ENCODE measurements at regions not wholly inside any gene's neighbourhood (a gene's known extent, or its start where the extent isn't known, plus 50 kb on each side); places are given as distances from the start of the nearest gene placed in this dataset.
"Not testable (repeated sequence)": the region's sequence is repeated elsewhere in the genome, so short reads cannot be mapped to it uniquely, and the experiment has no call there.

- DNase-seq (ENCODE audit: low spot score) = no peak
Observed at GRCh38 chr9:11144746-11145145, 531.9 kb upstream of the PTPRD start.

GRCh38 chr9:11148189-11148588, 535.4 kb upstream of the PTPRD start:
- no peak for DNase-seq (ENCODE audit: low spot score)

DNA sequence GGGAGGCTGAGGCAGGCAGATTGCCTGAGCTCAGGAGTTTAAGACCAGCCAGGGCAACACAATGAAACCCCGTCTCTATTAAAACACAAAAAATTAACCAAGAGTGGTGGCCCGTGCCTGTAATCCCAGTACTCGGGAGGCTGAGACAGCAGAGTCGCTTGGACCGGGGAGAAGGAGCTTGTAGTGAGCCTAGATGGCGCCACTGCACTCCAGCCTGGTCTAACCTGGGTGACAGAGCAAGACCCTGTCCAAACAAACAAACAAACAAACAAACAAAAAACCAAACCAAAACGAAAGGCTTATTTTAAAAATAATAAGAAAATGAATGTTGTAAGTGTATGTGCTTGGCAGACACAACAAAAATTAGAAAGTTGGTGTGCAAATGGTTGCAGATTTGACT, 536.3 kb upstream of the PTPRD start:
- no peak for DNase-seq (ENCODE audit: low spot score)

DNA sequence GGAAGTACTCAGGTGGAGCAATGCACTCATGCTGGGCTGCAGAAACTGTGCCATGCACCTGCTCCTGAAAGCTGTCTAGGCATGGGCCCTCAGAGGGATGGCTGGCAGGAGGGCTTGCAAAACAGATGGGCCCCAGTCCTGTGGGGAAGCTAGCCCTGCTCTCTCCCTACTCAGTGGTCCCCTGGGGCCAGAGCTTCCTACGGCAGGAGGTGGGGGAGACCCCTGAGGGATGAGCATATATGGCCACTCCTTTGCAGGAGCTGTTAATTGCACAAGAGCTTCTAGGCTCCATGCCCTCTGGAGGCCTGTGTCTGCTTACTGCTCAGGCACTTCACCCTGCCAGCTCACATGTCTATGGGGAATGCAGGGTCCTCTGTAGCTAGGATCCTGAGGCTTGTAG, 545.3 kb upstream of the PTPRD start:
- no peak for DNase-seq (ENCODE audit: low spot score)

DNA sequence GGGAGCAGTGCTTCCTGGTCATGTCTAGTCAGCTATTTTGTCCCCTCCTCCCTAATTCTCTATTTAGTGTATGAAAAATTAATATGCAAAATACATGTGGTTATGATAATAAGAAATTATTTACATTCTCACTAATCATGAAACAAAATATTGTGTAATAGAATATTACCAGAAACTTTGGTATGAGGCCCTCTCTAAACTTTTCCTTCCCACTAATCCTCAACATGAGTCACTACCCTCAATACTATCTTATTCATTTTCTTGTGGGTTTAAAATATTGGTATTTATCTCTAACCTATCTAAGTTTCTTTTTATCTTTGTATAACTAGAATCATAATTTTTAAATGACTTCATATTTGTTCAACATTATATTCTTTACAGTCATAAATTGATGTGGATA, 545.9 kb upstream of the PTPRD start:
- DNase-seq (ENCODE audit: low spot score) = no peak

GRCh38 chr9:11159318-11159862, 546.6 kb upstream of the PTPRD start:
- no peak for DNase-seq (ENCODE audit: low spot score)

DNA sequence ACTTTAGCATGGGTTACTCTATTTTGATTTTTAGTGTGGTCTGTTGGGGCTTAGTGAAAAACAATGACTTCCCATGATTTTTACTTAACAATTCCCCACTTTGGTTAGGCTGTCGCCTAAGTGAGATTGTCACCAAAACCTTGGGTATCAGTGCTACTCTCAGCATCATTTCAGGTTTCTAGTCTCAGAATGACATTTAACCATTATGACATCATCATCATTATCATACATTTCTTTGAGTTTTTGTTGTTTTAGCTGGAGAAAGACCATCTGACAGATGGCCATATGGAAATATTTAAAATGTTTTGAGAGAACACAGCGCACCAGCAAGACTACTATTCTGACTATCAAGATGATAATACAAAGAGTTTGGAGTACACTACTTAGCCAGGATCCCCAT, 551.0 kb upstream of the PTPRD start:
- DNase-seq (ENCODE audit: low spot score) = no peak

DNA sequence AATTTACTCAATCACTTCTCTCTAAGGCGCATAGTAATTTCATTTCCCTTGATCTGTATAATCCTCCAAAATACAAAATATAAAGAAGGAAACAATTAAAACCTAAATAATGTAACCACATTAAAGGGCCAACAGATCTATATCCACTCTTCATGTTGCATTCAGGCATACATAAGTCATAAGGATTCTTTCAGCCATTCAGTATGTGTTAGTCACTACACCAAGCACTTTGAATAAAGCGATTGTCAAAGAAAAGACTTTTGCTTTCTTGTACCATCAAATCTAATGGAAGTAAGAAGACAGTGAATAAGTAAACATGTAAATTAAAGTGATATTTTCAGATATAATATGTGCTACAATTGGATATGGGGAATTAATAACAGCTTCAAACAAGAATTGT, 569.2 kb upstream of the PTPRD start:
- no peak for DNase-seq (ENCODE audit: low spot score)

- no peak for DNase-seq (ENCODE audit: low spot score)
Observed at GRCh38 chr9:11190719-11191118, 577.9 kb upstream of the PTPRD start.

DNA sequence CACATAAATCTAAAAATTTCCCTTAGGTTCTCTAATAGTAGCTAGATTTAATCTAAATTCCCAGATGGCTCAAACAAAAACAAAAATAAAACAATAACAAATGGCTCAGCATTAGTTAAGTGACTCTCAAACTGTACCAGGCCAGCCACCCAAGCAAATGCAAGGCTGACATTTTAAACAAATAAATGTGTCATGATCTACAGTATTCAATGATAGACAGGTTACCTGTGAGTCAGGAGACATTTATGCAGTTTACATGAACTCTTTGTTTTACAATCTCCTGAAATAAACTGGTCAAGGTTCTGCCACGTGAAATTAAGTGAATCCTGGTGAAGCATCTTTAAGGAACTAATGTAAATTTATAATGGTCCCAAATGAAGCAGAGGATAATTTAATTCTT, 580.2 kb upstream of the PTPRD start:
- no peak for DNase-seq (ENCODE audit: low spot score)

DNA sequence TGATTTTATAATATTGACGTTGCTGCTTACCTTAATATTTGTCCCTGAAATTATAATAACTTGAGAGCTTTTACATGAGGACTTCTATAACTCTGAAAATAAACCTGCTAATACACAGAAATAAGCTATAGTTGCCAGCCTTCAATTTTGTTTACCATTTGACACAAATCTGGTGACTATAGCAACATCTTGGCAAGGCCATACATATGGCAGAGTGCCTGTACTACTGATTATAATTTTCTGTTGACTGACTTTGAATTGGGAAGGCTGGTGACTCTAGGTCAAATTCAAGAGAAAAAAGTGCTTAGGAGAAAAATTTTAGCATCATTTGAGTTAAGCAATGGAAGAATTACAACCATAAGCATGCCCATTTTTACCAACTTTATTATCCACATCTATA, 581.4 kb upstream of the PTPRD start:
- no peak for DNase-seq (ENCODE audit: low spot score)

- DNase-seq (ENCODE audit: low spot score) = not testable (repeated sequence)
Observed at GRCh38 chr9:11196840-11197365, 584.1 kb upstream of the PTPRD start.

DNA sequence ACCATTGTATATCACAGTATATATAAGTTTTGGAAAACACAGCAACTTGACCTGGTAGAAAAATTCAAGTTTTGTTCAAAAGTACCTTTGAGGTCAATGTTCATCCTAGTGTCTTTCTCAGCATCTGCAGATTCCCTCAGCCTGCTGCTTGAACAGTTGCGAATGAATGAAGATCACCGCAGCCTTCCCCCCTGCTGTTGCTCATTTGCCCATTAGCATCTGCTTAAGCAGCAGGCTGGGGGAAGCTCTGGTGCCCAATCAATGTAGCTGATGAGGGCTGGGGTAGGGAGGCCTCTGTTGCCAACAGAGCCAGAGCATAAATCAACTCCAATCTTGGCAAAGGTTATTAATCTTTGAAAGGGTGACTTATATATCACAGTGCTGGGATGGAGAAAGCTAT, 586.5 kb upstream of the PTPRD start:
- DNase-seq (ENCODE audit: low spot score) = no peak

DNA sequence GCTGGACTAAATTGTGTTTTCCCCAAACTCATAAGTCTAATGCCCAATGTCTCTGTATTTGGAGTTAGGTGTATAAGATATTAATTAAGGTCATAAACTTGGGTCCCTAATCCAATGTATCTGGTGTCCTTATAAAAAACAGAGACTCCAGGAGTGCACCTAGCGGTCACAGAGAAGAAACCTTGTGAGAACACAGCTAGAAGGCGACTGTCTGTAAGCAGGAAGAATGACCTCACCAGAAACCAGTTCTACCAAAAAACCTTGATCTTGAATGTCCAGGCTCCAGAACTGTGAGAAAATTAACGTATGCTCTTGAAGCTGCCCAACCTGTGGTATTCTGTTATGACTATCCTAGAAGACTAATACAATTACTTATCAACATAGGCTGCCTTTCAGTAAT, 591.7 kb upstream of the PTPRD start:
- no peak for DNase-seq (ENCODE audit: low spot score)

GRCh38 chr9:11206925-11207324, 594.1 kb upstream of the PTPRD start:
- DNase-seq (ENCODE audit: low spot score) = no peak

GRCh38 chr9:11233696-11234095, 620.9 kb upstream of the PTPRD start:
- DNase-seq (ENCODE audit: low spot score) = no peak

DNA sequence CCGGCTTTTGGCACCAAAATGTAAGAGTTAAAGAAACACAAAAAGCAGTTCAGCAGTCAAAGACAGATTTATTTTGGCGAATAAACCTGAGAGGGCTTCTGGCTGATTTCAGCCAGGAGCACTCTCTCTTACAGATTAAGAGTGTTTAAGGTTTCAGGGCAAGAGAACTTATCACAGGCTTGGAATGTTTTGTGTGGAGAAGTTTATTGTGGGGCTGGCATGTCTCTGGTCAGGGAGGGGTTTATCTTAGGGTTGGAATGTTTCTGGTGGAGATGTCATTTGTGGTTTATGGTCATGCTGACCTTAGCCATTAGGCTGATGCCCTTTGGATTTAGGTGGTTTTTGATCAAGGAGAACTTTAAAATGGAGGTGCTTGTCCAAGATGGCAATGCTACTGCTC, 622.3 kb upstream of the PTPRD start:
- no peak for DNase-seq (ENCODE audit: low spot score)

- DNase-seq (ENCODE audit: low spot score) = no peak
Observed at GRCh38 chr9:11241779-11242178, 629.0 kb upstream of the PTPRD start.

GRCh38 chr9:11257992-11258391, 645.2 kb upstream of the PTPRD start:
- no peak for DNase-seq (ENCODE audit: low spot score)

GRCh38 chr9:11269036-11269435, 656.2 kb upstream of the PTPRD start:
- DNase-seq (ENCODE audit: low spot score) = no peak

GRCh38 chr9:11275158-11275695, 662.4 kb upstream of the PTPRD start:
- DNase-seq (ENCODE audit: low spot score) = no peak

DNA sequence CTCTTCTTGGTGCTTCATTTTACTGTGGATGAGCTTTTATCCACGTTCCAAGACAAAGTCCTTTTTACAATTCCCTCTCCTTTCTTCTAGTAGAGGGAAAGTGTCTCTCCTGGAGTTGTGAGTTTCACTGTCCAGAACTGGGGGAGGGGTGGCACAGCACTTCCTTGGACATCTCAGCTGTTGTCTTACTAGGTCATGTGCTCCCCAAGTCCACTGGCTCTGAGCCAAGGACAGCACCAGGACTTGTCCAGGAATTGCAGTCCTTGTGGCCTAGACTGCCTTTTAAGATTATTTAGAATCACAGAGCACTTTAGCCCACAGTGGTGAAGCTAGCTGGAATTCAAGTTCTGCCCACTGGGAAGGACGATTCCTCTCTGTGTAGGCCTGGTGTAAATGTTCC, 700.2 kb upstream of the PTPRD start:
- DNase-seq (ENCODE audit: low spot score) = no peak

- DNase-seq (ENCODE audit: low spot score) = no peak
Observed at GRCh38 chr9:11318946-11319345, 706.1 kb upstream of the PTPRD start.

GRCh38 chr9:11319538-11319937, 706.7 kb upstream of the PTPRD start:
- no peak for DNase-seq (ENCODE audit: low spot score)
